OCI-LY7 (cell line): ENCODE measurements at regions not wholly inside any gene's neighbourhood (a gene's known extent, or its start where the extent isn't known, plus 50 kb on each side); places are given as distances from the start of the nearest gene placed in this dataset.

Experiments used
- BruUV-seq: library from RNA; stranded (reverse); fragments of 400-500 nt; replicated peaks from 2 replicates; lab custom pipeline; 2021; lab: Mats Ljungman, UMichigan
- CTCF ChIA-PET: fragments of 300-600 bp; sonication (Branson Sonifier 250); formaldehyde crosslinking; loops from one replicate; lab custom pipeline; 2022; ENCODE audit warnings: antibody characterized with exemption; ENCODE audit not compliant: unreplicated experiment; lab: Charles Lee
- POLR2A ChIA-PET: fragments of 300-600 bp; sonication (Branson Sonifier 250); formaldehyde crosslinking; loops from one replicate; lab custom pipeline; 2022; ENCODE audit warnings: antibody characterized with exemption; lab: Charles Lee
- DNase-seq: peaks from one replicate; pipeline ENCODE4 v3.0.0-alpha.2; 2015; ENCODE audit warnings: low spot score
- H2AFZ ChIP-seq: fragments of 200-600 bp; sonication (generic), shearing (Covaris generic); 2 replicates; pipeline ENCODE4 v1.6.1; 2014; ENCODE audit warnings: mild to moderate bottlenecking, antibody characterized with exemption, low read length, moderate library complexity
- H3K27ac ChIP-seq: fragments of 200-600 bp; sonication (generic); 2 replicates; pipeline ENCODE4 v1.5.1; 2014; ENCODE audit warnings: mixed run types, low read depth, mild to moderate bottlenecking, moderate library complexity, low read length, inconsistent platforms; ENCODE audit not compliant: poor library complexity, severe bottlenecking
- H3K36me3 ChIP-seq: fragments of 200-600 bp; sonication (generic); 2 replicates; pipeline ENCODE4 v1.6.1; 2014; ENCODE audit warnings: mild to moderate bottlenecking, antibody characterized with exemption, low read length, moderate library complexity, mixed read lengths; ENCODE audit not compliant: insufficient read depth
- H3K4me1 ChIP-seq: fragments of 200-600 bp; sonication (generic); 2 replicates; pipeline ENCODE4 v1.5.1; 2014; ENCODE audit warnings: mild to moderate bottlenecking, low read length; ENCODE audit not compliant: insufficient read depth, poor library complexity, severe bottlenecking
- H3K4me2 ChIP-seq: fragments of 200-600 bp; sonication (generic); 2 replicates; pipeline ENCODE4 v1.6.1; 2014; ENCODE audit warnings: mild to moderate bottlenecking, low read length
- H3K4me3 ChIP-seq: fragments of 200-600 bp; sonication (generic); 2 replicates; pipeline ENCODE4 v1.5.1; 2014; ENCODE audit warnings: mild to moderate bottlenecking, low read depth, low read length; ENCODE audit not compliant: poor library complexity, severe bottlenecking
- H3K79me2 ChIP-seq: fragments of 200-600 bp; sonication (generic); 2 replicates; pipeline ENCODE4 v1.6.1; 2016; ENCODE audit warnings: low read depth, mild to moderate bottlenecking, low read length, moderate library complexity, mixed read lengths; ENCODE audit not compliant: insufficient read depth
- H3K9me2 ChIP-seq: fragments of 200-600 bp; sonication (generic); 2 replicates; pipeline ENCODE4 v1.6.1; 2016; ENCODE audit warnings: mild to moderate bottlenecking, low read length, mixed read lengths; ENCODE audit not compliant: insufficient read depth
- H3K9me3 ChIP-seq: fragments of 200-600 bp; sonication (generic); 2 replicates; pipeline ENCODE4 v1.6.1; 2014; ENCODE audit warnings: mild to moderate bottlenecking, mixed run types, low read length, mixed read lengths
- H4K20me1 ChIP-seq: fragments of 200-600 bp; sonication (generic); 2 replicates; pipeline ENCODE4 v1.6.1; 2014; ENCODE audit warnings: mild to moderate bottlenecking, antibody characterized with exemption, low read length, moderate library complexity, mixed read lengths; ENCODE audit not compliant: insufficient read depth
- EZH2phosphoT487 ChIP-seq: fragments of 200-600 bp; sonication (generic); IDR thresholded peaks from 2 replicates; pipeline ENCODE4 v1.6.1; 2018; ENCODE audit warnings: low read depth, borderline replicate concordance, mild to moderate bottlenecking, mixed run types, antibody characterized with exemption, low read length, moderate library complexity, mixed read lengths
- intact Hi-C: fragments of 100-400 bp; cut with micrococcal nuclease; formaldehyde crosslinking; loops from one replicate; pipeline ENCODE4 v1.10.0; 2022; ENCODE audit not compliant: unreplicated experiment
- TF ChIP-seq, protein P1 (sequence below): fragments of 200-600 bp; sonication (generic); conservative IDR thresholded peaks from 2 replicates; pipeline ENCODE4 v1.5.1; 2014; ENCODE audit warnings: mild to moderate bottlenecking, antibody characterized with exemption, low read length, moderate library complexity, mixed read lengths

DNA sequence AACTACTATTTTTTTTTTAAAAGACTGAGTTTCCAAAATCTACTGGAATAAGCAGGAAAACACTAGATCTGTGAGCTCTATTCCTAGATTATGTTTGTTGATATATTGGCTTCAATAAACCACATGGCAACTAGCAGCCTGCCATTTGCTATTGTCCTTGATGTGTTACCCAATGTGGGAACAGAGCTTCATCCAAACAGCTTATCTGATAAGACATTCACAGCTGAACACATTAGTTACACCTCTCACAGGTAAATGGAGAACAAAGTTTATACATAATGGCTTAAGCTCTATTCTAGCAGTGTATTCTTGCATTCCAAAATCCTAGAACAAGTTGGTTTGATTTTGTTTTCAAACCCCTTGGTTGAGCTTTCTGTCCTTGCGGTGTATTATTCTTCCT, 642.1 kb downstream of the TLE1 start:
- H3K27ac ChIP-seq, result no peak overlapping the region
- no peaks in the 10 kb centered on the region for H3K9me2 ChIP-seq
- no peak overlapping the region for H3K4me2 ChIP-seq
- DNase-seq, result no peak
- H3K79me2 ChIP-seq, result no peaks in the 10 kb centered on the region
- CTCF ChIA-PET, result no interaction called here
- H3K4me1 ChIP-seq, result no peaks in the 10 kb centered on the region
- no peaks in the 10 kb centered on the region for H3K36me3 ChIP-seq
- intact Hi-C loops, result no loop called here
- H4K20me1 ChIP-seq, result no peaks in the 10 kb centered on the region
- no peaks in the 10 kb centered on the region for H3K9me3 ChIP-seq
- no peak overlapping the region for H2AFZ ChIP-seq
- no peak overlapping the region for H3K4me3 ChIP-seq
- POLR2A ChIA-PET, result no interaction called here
- TF ChIP-seq, protein P1, sequence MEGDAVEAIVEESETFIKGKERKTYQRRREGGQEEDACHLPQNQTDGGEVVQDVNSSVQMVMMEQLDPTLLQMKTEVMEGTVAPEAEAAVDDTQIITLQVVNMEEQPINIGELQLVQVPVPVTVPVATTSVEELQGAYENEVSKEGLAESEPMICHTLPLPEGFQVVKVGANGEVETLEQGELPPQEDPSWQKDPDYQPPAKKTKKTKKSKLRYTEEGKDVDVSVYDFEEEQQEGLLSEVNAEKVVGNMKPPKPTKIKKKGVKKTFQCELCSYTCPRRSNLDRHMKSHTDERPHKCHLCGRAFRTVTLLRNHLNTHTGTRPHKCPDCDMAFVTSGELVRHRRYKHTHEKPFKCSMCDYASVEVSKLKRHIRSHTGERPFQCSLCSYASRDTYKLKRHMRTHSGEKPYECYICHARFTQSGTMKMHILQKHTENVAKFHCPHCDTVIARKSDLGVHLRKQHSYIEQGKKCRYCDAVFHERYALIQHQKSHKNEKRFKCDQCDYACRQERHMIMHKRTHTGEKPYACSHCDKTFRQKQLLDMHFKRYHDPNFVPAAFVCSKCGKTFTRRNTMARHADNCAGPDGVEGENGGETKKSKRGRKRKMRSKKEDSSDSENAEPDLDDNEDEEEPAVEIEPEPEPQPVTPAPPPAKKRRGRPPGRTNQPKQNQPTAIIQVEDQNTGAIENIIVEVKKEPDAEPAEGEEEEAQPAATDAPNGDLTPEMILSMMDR, result no peak
- TF ChIP-seq EZH2phosphoT487, result no peak
- no TSS peak for BruUV-seq

DNA sequence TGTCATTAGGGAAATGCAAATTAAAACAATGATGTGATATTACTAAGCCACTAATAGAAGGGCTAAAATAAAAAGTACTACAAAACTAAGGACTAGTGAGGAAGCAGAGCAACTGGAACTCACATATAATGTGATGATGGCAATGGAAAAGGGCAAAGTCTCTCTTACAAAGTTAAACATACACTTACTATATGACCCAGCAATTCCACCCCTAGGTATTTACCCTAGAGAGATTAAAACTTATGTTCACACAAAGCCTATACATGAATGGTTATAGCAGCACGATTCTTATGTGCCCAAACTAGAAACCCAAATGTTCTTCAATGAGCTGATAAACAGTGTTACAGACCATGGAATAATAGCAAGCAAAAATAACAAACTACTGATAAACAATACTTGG, 643.7 kb downstream of the TLE1 start:
- H3K4me2 ChIP-seq, result no peak overlapping the region
- intact Hi-C loops, result no loop called here
- no peaks in the 10 kb centered on the region for H4K20me1 ChIP-seq
- H3K36me3 ChIP-seq, result no peaks in the 10 kb centered on the region
- no peaks in the 10 kb centered on the region for H3K9me2 ChIP-seq
- H3K27ac ChIP-seq, result no peak overlapping the region
- no peaks in the 10 kb centered on the region for H3K79me2 ChIP-seq
- no peak overlapping the region for H2AFZ ChIP-seq
- DNase-seq, result no peak
- H3K4me1 ChIP-seq, result no peaks in the 10 kb centered on the region
- ChIA-PET POLR2A (interaction anchor here (0.6 kb wide), 1 partner anchor 15 kb away, joined by 3 read pairs; no protein-coding TSS in a partner anchor), CTCF (no interaction called here)
- BruUV-seq, result no TSS peak
- TF ChIP-seq EZH2phosphoT487, result no peak
- TF ChIP-seq, protein P1, result no peak
- no peak overlapping the region for H3K4me3 ChIP-seq
- no peaks in the 10 kb centered on the region for H3K9me3 ChIP-seq

DNA sequence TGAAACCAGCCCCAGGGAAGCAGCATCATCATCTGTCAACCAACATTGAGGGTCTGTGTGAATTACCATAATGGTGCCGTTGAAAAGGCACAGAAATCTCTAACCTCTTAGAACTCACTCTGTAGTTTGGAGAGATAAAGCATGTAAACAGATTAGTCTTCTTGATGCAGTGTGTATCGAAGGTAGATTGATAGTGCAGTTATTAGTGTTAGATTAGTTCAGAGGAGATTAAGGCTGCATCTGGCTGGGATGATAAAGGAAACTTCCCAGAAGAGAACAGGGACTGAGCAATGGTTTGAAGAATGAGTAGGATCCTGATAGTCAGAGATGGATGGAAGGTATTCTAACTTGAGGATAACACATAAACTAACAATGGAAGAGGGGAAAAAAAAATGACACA, 651.5 kb downstream of the TLE1 start:
- ChIA-PET CTCF (no interaction called here), POLR2A (no interaction called here)
- DNase-seq, result no peak
- intact Hi-C loops, result no loop called here
- no peaks in the 10 kb centered on the region for H3K36me3 ChIP-seq
- H3K79me2 ChIP-seq, result no peaks in the 10 kb centered on the region
- H3K9me3 ChIP-seq, result no peaks in the 10 kb centered on the region
- no peaks in the 10 kb centered on the region for H3K9me2 ChIP-seq
- BruUV-seq, result no TSS peak
- H3K4me2 ChIP-seq, result no peak overlapping the region
- H3K4me3 ChIP-seq, result no peak overlapping the region
- no peaks in the 10 kb centered on the region for H4K20me1 ChIP-seq
- no peak overlapping the region for H3K27ac ChIP-seq
- H3K4me1 ChIP-seq, result no peaks in the 10 kb centered on the region
- TF ChIP-seq, protein P1, result no peak
- no peak for TF ChIP-seq EZH2phosphoT487
- H2AFZ ChIP-seq, result no peak overlapping the region
